GM10266 (cell line): ENCODE measurements at regions not wholly inside any gene's neighbourhood (a gene's known extent, or its start where the extent isn't known, plus 50 kb on each side); places are given as distances from the start of the nearest gene placed in this dataset.

Experiments
- DNase-seq: peaks from one replicate; pipeline ENCODE4 v3.0.0; 2012; ENCODE audit errors: extremely low spot score
- CTCF ChIP-seq: IDR thresholded peaks from 2 replicates; pipeline ENCODE4 v1.5.1; 2012; ENCODE audit warnings: mild to moderate bottlenecking, low read depth; ENCODE audit not compliant: control insufficient read depth, insufficient read depth; ENCODE audit errors: missing control alignments

- TF ChIP-seq CTCF: no peak
Observed at GRCh38 chr13:79884890-79885289, 403.9 kb downstream of the NDFIP2 start.

DNA sequence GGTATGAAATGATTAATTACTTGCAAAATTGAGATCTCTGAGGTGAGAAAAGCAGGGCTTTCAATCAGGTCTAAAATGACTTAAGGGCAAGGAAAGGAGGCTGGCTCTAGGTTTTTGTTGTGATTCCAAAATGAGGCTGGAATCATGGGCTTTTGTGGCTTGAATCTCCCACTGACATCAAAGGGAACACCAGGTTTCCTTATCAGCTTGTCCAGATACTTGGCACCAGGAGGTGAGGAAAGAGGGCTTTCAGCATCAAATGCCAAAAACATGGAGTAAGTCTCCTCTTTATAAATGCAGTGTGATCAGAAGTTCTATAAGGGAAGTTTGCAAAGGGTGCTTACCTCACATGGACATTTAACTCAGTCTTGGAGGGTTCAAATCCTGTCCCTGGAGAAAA, 402.3 kb downstream of the NDFIP2 start:
- DNase-seq: no peak
- TF ChIP-seq CTCF: no peak

More at GRCh38 chr13:79884890-79885289, 403.9 kb downstream of the NDFIP2 start:
- DNase-seq: no peak

DNA sequence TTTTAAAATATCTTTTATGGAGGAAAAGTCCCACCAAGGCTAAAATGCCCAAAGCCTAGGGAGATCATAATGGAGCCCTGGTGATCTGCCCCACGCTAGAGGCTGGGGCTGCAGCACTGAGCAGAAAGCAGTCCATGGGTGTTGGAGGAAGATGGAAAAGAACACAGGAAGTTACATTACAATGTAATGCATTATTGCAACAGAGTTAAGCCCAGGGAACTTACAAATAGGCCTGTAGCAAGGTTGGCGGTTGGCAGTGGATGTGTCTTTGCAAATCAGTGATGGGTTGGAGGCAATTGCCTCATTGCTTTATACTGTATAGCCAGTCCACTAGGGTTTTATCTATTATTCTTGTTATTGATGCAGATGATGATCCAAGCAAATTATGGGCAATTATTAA, 399.9 kb downstream of the NDFIP2 start:
- TF ChIP-seq CTCF: no peak
- no peak for DNase-seq

GRCh38 chr13:79874396-79875360, 393.7 kb downstream of the NDFIP2 start:
- no peak for DNase-seq

DNA sequence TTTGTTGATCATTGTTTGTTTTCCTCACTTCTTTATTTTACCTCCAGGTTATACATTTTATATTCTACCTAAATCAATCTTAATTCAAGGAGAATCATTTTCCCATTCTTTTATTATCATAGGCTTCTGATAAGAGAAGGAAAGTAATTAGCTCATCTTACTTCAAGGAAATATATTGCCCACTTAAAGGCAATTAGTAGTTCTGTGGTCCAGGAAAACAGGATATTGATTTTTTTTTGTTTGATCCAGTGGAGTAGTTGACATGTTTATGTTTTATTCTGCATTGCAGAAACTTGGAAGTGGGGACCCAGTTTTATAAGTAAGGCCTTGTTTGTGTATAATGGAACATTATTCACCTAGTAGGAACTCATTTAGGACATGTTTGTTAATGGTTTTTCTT, 390.6 kb downstream of the NDFIP2 start:
- TF ChIP-seq CTCF: no peak

More at GRCh38 chr13:79874396-79875360, 393.7 kb downstream of the NDFIP2 start:
- TF ChIP-seq CTCF: no peak

DNA sequence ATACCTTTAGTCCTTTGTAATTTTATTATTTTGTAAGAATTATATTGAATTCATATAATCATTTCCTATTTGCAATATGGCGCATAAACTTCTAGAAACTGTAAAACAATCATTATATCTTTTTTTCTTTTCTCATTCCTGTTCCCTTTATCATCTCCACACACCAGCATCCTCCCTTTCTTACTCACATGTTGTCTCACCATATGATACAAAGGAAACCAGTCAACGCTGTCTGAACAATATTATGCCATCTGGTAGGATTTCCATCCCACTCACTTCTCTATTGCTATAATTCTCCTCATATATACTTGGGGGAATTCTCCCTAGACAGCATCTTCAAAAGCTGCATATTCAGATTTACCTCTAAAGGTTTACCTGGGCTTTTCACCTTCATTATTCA, 389.8 kb downstream of the NDFIP2 start:
- no peak for TF ChIP-seq CTCF
- no peak for DNase-seq

More for the DNA sequence above, 390.6 kb downstream of the NDFIP2 start:
- DNase-seq: no peak

DNA sequence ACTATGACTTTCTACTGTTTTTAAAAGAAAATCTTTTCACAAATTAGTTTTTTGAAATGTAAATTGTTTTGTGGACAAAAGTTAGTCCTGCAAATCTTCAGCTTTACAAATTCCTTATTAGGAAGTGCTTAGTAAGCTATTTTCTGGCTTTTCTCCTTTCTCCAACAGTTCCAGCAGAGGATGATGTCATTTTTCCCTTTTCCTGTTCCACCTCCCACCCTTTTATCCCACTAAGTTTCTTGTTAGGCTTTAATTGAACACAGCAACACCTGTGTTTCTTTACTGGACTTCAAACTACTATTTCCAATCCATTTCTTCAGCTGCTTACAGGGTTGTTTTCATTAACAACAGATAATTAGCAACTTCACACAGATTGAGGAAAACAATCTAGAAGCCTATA, 389.2 kb downstream of the NDFIP2 start:
- TF ChIP-seq CTCF: no peak
- no peak for DNase-seq
